ENCODE measurements at regions not wholly inside any gene's neighbourhood (a gene's known extent, or its start where the extent isn't known, plus 50 kb on each side); places are given as distances from the start of the nearest gene placed in this dataset.

DNA sequence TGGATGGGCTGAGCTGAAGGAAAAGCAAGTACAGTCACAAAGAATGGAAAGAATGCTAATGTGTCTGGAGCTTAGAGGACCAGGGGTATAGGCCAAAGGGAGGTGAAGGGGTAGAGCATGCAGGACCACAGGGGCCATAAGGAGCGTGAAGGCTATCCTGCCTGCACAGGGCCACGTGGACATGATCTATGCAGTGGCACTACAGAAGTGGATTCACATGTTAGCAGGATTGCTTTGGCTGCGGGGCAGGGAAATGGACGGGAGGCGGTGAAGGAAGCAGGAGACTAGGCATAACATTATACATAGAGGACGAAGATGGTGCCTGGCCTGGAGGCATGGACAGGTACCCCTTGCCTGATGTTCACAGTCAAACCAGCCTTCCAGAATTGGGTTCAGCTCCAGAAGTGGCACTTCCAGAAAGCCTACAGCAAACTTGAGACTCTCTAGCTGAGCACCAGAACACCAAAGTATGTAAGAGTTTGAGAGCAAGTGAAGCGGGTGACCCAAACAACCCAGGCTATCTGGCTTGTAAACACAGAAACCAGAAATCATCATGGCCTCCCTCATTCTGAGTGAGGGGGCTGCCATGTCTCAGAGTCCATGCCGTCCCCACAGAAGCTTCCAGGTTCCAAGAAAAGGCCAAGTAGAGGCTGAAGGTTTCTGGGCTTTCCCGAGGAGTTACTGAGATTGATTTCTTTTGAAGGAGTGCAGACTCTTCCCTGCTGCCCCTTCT lies 135.5 kb upstream of the JUN start:
- TF ChIP-seq, protein P1, sequence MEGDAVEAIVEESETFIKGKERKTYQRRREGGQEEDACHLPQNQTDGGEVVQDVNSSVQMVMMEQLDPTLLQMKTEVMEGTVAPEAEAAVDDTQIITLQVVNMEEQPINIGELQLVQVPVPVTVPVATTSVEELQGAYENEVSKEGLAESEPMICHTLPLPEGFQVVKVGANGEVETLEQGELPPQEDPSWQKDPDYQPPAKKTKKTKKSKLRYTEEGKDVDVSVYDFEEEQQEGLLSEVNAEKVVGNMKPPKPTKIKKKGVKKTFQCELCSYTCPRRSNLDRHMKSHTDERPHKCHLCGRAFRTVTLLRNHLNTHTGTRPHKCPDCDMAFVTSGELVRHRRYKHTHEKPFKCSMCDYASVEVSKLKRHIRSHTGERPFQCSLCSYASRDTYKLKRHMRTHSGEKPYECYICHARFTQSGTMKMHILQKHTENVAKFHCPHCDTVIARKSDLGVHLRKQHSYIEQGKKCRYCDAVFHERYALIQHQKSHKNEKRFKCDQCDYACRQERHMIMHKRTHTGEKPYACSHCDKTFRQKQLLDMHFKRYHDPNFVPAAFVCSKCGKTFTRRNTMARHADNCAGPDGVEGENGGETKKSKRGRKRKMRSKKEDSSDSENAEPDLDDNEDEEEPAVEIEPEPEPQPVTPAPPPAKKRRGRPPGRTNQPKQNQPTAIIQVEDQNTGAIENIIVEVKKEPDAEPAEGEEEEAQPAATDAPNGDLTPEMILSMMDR (IDR thresholded peaks at IDR 0.05; ENCODE audit: poor library complexity), result no peak
- TF ChIP-seq EZH2phosphoT487 (IDR thresholded peaks at IDR 0.05; ENCODE audit: low read depth, severe bottlenecking, unreplicated experiment) (no peak), EZH2 (IDR thresholded peaks at IDR 0.05; ENCODE audit: borderline replicate concordance) (no peak)
- WGBS (ENCODE audit: low lambda C conversion rate, missing lambda C conversion rate), result 90% methylated on average over 9 of the region's 9 CpGs
- Histone ChIP-seq H3K4me1 (ENCODE audit: insufficient read depth) (peaks cover 20% of the 10 kb centered on the region), H3K4me3 (no peak overlapping the region), H3K27me3 (no peaks in the 10 kb centered on the region), H3K9me2 (replicated peaks; ENCODE audit: insufficient read depth) (no peaks in the 10 kb centered on the region), H3K27ac (no peak overlapping the region), H3K36me3 (replicated peaks; ENCODE audit: insufficient read depth, low read depth) (no peaks in the 10 kb centered on the region), H3K4me2 (no peak overlapping the region), H2AFZ (no peak overlapping the region), H3K79me2 (no peaks in the 10 kb centered on the region), H3K9me3 (ENCODE audit: low read depth) (no peaks in the 10 kb centered on the region), H4K20me1 (ENCODE audit: insufficient read depth, poor library complexity, severe bottlenecking) (no peaks in the 10 kb centered on the region)
- DNase-seq (ENCODE audit: low spot score), result no peak

DNA sequence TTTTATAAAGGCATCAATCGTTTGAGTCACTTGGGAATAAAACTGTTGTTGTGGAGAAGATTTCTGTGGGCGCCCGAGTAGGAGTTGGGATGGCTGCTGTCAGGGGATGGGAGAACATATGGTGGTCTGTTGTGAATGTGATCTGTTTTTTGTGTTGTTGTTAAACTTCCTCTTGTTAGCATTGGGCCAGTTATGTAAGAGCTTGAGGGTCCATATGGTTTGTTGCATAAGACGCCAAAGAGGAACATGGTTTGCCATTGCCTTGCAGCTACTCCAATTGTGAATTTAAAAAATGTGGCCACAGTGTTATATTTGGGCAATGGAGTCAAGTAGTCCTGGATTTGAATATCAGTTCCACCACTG lies 136.1 kb upstream of the JUN start:
- Histone ChIP-seq H4K20me1 (ENCODE audit: insufficient read depth, poor library complexity, severe bottlenecking) (no peaks in the 10 kb centered on the region), H3K27me3 (no peaks in the 10 kb centered on the region), H3K4me1 (ENCODE audit: insufficient read depth) (peaks cover 20% of the 10 kb centered on the region), H3K4me3 (no peak overlapping the region), H3K9me3 (ENCODE audit: low read depth) (no peaks in the 10 kb centered on the region), H3K9me2 (replicated peaks; ENCODE audit: insufficient read depth) (no peaks in the 10 kb centered on the region), H3K27ac (no peak overlapping the region), H3K4me2 (no peak overlapping the region), H3K79me2 (no peaks in the 10 kb centered on the region), H2AFZ (no peak overlapping the region), H3K36me3 (replicated peaks; ENCODE audit: insufficient read depth, low read depth) (no peaks in the 10 kb centered on the region)
- 93% methylated on average over 4 of the region's 4 CpGs for WGBS (ENCODE audit: low lambda C conversion rate, missing lambda C conversion rate)
- no peak for DNase-seq (ENCODE audit: low spot score)
- TF ChIP-seq EZH2 (IDR thresholded peaks at IDR 0.05; ENCODE audit: borderline replicate concordance) (no peak), EZH2phosphoT487 (IDR thresholded peaks at IDR 0.05; ENCODE audit: low read depth, severe bottlenecking, unreplicated experiment) (no peak)
- TF ChIP-seq, protein P1 (IDR thresholded peaks at IDR 0.05; ENCODE audit: poor library complexity), result no peak

DNA sequence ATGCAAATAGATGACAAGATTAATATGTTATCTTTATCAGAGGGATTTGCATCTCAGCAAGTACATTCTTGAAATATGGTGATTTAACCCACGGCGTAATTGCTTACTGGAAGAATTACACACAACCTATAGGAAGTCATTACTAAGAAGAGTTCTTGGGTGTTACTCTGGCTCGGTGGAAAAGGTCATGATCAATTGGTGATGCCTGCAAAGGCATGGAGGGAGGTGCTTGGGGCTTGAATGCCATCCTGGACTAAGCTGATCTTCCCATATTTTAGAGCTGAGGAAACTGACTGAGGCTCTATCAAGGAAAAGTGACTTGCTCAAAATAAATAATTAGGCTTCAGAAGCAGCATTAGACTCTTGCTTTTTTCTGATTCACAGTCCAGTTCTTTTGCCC lies 137.5 kb upstream of the JUN start:
- Histone ChIP-seq H3K27me3 (no peaks in the 10 kb centered on the region), H2AFZ (no peak overlapping the region), H3K9me3 (ENCODE audit: low read depth) (no peaks in the 10 kb centered on the region), H3K4me1 (ENCODE audit: insufficient read depth) (peaks cover 26% of the 10 kb centered on the region), H3K27ac (peak overlapping the region; percentile 94), H3K79me2 (no peaks in the 10 kb centered on the region), H3K9me2 (replicated peaks; ENCODE audit: insufficient read depth) (no peaks in the 10 kb centered on the region), H3K4me2 (no peak overlapping the region), H3K36me3 (replicated peaks; ENCODE audit: insufficient read depth, low read depth) (no peaks in the 10 kb centered on the region), H4K20me1 (ENCODE audit: insufficient read depth, poor library complexity, severe bottlenecking) (no peaks in the 10 kb centered on the region), H3K4me3 (no peak overlapping the region)
- DNase-seq (ENCODE audit: low spot score), result no peak
- TF ChIP-seq, protein P1 (IDR thresholded peaks at IDR 0.05; ENCODE audit: poor library complexity), result no peak
- no peak for TF ChIP-seq EZH2 (IDR thresholded peaks at IDR 0.05; ENCODE audit: borderline replicate concordance)
- TF ChIP-seq EZH2phosphoT487 (IDR thresholded peaks at IDR 0.05; ENCODE audit: low read depth, severe bottlenecking, unreplicated experiment), result no peak
- WGBS (ENCODE audit: low lambda C conversion rate, missing lambda C conversion rate), result 63% methylated on average over 3 of the region's 3 CpGs

All from hepatocyte (in vitro differentiated cells).